GM23248 (cell line): ENCODE measurements at regions not wholly inside any gene's neighbourhood (a gene's known extent, or its start where the extent isn't known, plus 50 kb on each side); places are given as distances from the start of the nearest gene placed in this dataset.
A peak's percentile ranks its signal among the peaks of the same experiment; 100 is the strongest.

Experiments
- DNase-seq: peaks from one replicate; pipeline ENCODE4 v3.0.0-alpha.2; 2015
- H2AFZ ChIP-seq: fragments of 200-600 bp; sonication (generic); 2 replicates; pipeline ENCODE4 v1.6.1; 2016; ENCODE audit warnings: antibody characterized with exemption
- H3F3A ChIP-seq: fragments of 200-600 bp; sonication (generic); 2 replicates; pipeline ENCODE4 v1.6.1; 2016; ENCODE audit warnings: mild to moderate bottlenecking, antibody characterized with exemption, mixed run types; ENCODE audit not compliant: insufficient read depth
- H3K27ac ChIP-seq: fragments of 200-600 bp; sonication (generic); 2 replicates; pipeline ENCODE4 v1.5.1; 2016; ENCODE audit warnings: mild to moderate bottlenecking
- H3K27me3 ChIP-seq: fragments of 200-600 bp; sonication (generic); replicated peaks from 2 replicates; pipeline ENCODE4 v1.6.1; 2016; ENCODE audit warnings: mild to moderate bottlenecking; ENCODE audit not compliant: insufficient read depth
- H3K36me3 ChIP-seq: fragments of 200-600 bp; sonication (generic); 2 replicates; pipeline ENCODE4 v1.6.1; 2016; ENCODE audit warnings: low read depth, mild to moderate bottlenecking
- H3K4me1 ChIP-seq: fragments of 200-600 bp; sonication (generic); 2 replicates; pipeline ENCODE4 v1.6.1; 2016; ENCODE audit warnings: mild to moderate bottlenecking; ENCODE audit not compliant: insufficient read depth
- H3K4me2 ChIP-seq: fragments of 200-600 bp; sonication (generic); one replicate; pipeline ENCODE4 v1.6.1; 2016; ENCODE audit warnings: mild to moderate bottlenecking; ENCODE audit not compliant: unreplicated experiment
- H3K4me3 ChIP-seq: fragments of 200-600 bp; sonication (generic); 2 replicates; pipeline ENCODE4 v1.5.1; 2016; ENCODE audit warnings: mild to moderate bottlenecking
- H3K79me2 ChIP-seq: fragments of 200-600 bp; sonication (generic); 2 replicates; pipeline ENCODE4 v1.6.1; 2016; ENCODE audit warnings: mild to moderate bottlenecking; ENCODE audit not compliant: insufficient read depth
- H3K9ac ChIP-seq: fragments of 200-600 bp; sonication (generic); 2 replicates; pipeline ENCODE4 v1.6.1; 2016; ENCODE audit warnings: mild to moderate bottlenecking
- H3K9me2 ChIP-seq: fragments of 200-600 bp; sonication (generic); 2 replicates; pipeline ENCODE4 v1.6.1; 2016; ENCODE audit warnings: mixed run types, mild to moderate bottlenecking, moderate library complexity; ENCODE audit not compliant: insufficient read depth
- H3K9me3 ChIP-seq: fragments of 200-600 bp; sonication (generic); one replicate; pipeline ENCODE4 v1.6.1; 2017; ENCODE audit warnings: low read depth
- H4K20me1 ChIP-seq: fragments of 200-600 bp; sonication (generic); 2 replicates; pipeline ENCODE4 v1.6.0; 2016; ENCODE audit not compliant: insufficient read depth
- EZH2 ChIP-seq: fragments of 200-600 bp; sonication (generic); IDR thresholded peaks from 2 replicates; pipeline ENCODE4 v1.6.1; 2018; ENCODE audit warnings: antibody characterized with exemption, mild to moderate bottlenecking; ENCODE audit not compliant: insufficient read depth, poor library complexity, severe bottlenecking
- EZH2phosphoT487 ChIP-seq: fragments of 200-600 bp; sonication (generic); IDR thresholded peaks from 2 replicates; pipeline ENCODE4 v1.6.1; 2018; ENCODE audit warnings: antibody characterized with exemption, moderate library complexity, mild to moderate bottlenecking, low read depth; ENCODE audit not compliant: insufficient read depth
- WGBS, 2 experiments: methylation state at CpG; one replicate each; pipeline ENCODE4 v1.1.6; 2015 to 2017; ENCODE audit warnings: low lambda C conversion rate in 2 of 2, low coverage in 1 of 2; ENCODE audit errors: missing lambda C conversion rate in 2 of 2; 5-methylcytosine and 5-hydroxymethylcytosine counted together
- in situ Hi-C: fragments of 300-500 bp; cut with MboI; formaldehyde crosslinking; loops from 2 replicates; pipeline ENCODE4 v1.15.0; 2020

GRCh38 chr9:17017931-17018491 lies 116.8 kb upstream of the CNTLN start:
- no peaks in the 10 kb centered on the region for H3K27me3 ChIP-seq
- H3K9me2 ChIP-seq = no peaks in the 10 kb centered on the region
- TF ChIP-seq EZH2phosphoT487 = no peak
- no peak for TF ChIP-seq EZH2
- no peaks in the 10 kb centered on the region for H4K20me1 ChIP-seq
- 1 to 2% methylated on average over 10 of the region's 10 CpGs for WGBS, 2 experiments
- H3K36me3 ChIP-seq = no peaks in the 10 kb centered on the region
- in situ Hi-C loops = no loop called here
- peak overlapping the region; percentile 81 for H3K4me2 ChIP-seq
- no peaks in the 10 kb centered on the region for H3K79me2 ChIP-seq
- peaks cover 33% of the 10 kb centered on the region for H3K4me1 ChIP-seq
- peaks cover 18% of the 10 kb centered on the region for H3F3A ChIP-seq
- H3K9ac ChIP-seq = peak overlapping the region; percentile 82
- peak overlapping the region; percentile 94 for H3K27ac ChIP-seq
- peak; percentile 96 for DNase-seq
- peak overlapping the region; percentile 55 for H3K4me3 ChIP-seq
- H2AFZ ChIP-seq = peak overlapping the region; percentile 81
- no peaks in the 10 kb centered on the region for H3K9me3 ChIP-seq

- H3K9me3 ChIP-seq = no peaks in the 10 kb centered on the region
- no peaks in the 10 kb centered on the region for H3K9me2 ChIP-seq
- H3K4me2 ChIP-seq = no peak overlapping the region
- H3K36me3 ChIP-seq = no peaks in the 10 kb centered on the region
- no peak overlapping the region for H3K4me3 ChIP-seq
- no peak overlapping the region for H2AFZ ChIP-seq
- no peaks in the 10 kb centered on the region for H3K79me2 ChIP-seq
- H3K27ac ChIP-seq = no peak overlapping the region
- H3K9ac ChIP-seq = no peak overlapping the region
- peaks cover 17% of the 10 kb centered on the region for H3F3A ChIP-seq
- H4K20me1 ChIP-seq = no peaks in the 10 kb centered on the region
- 89% methylated on average over 3 of the region's 3 CpGs for WGBS, 2 experiments
- H3K27me3 ChIP-seq = no peaks in the 10 kb centered on the region
- peaks cover 19% of the 10 kb centered on the region for H3K4me1 ChIP-seq
- in situ Hi-C loops = no loop called here
- TF ChIP-seq EZH2phosphoT487 = no peak
- no peak for TF ChIP-seq EZH2
- no peak for DNase-seq
Observed at GRCh38 chr9:17013891-17014290, 120.9 kb upstream of the CNTLN start.

- Histone ChIP-seq H4K20me1 (no peaks in the 10 kb centered on the region), H3K27ac (no peak overlapping the region), H3K79me2 (no peaks in the 10 kb centered on the region), H3K9ac (no peak overlapping the region), H2AFZ (no peak overlapping the region), H3K4me3 (no peak overlapping the region), H3K9me3 (no peaks in the 10 kb centered on the region), H3K36me3 (no peaks in the 10 kb centered on the region), H3K4me2 (no peak overlapping the region), H3K27me3 (no peaks in the 10 kb centered on the region), H3K9me2 (no peaks in the 10 kb centered on the region), H3F3A (peaks cover 10% of the 10 kb centered on the region), H3K4me1 (peaks cover 10% of the 10 kb centered on the region)
- in situ Hi-C loops = no loop called here
- 67 to 85% methylated on average over 3 of the region's 3 CpGs for WGBS, 2 experiments
- DNase-seq = no peak
- TF ChIP-seq EZH2phosphoT487 (no peak), EZH2 (no peak)
Observed at GRCh38 chr9:17013010-17013409, 121.8 kb upstream of the CNTLN start.

GRCh38 chr9:17011880-17012279 lies 123.0 kb upstream of the CNTLN start:
- H3F3A ChIP-seq = peaks cover under 1% of the 10 kb centered on the region; the same call in 1 of the 2 replicates
- no peak for TF ChIP-seq EZH2
- no peak for TF ChIP-seq EZH2phosphoT487
- H3K27ac ChIP-seq = no peak overlapping the region
- H3K4me1 ChIP-seq = peaks cover under 1% of the 10 kb centered on the region; the same call in 1 of the 2 replicates
- DNase-seq = no peak
- no peaks in the 10 kb centered on the region for H4K20me1 ChIP-seq
- no peaks in the 10 kb centered on the region for H3K9me3 ChIP-seq
- no peaks in the 10 kb centered on the region for H3K27me3 ChIP-seq
- H3K4me3 ChIP-seq = no peak overlapping the region
- in situ Hi-C loops = no loop called here
- no peaks in the 10 kb centered on the region for H3K79me2 ChIP-seq
- no peaks in the 10 kb centered on the region for H3K36me3 ChIP-seq
- no peak overlapping the region for H3K4me2 ChIP-seq
- no peak overlapping the region for H2AFZ ChIP-seq
- H3K9me2 ChIP-seq = no peaks in the 10 kb centered on the region
- no peak overlapping the region for H3K9ac ChIP-seq

- no peaks in the 10 kb centered on the region for H3K27me3 ChIP-seq
- H3K36me3 ChIP-seq = no peaks in the 10 kb centered on the region
- H3F3A ChIP-seq = peaks cover 20% of the 10 kb centered on the region
- DNase-seq = no peak
- H3K27ac ChIP-seq = no peak overlapping the region
- in situ Hi-C loops = no loop called here
- H4K20me1 ChIP-seq = no peaks in the 10 kb centered on the region
- H3K4me2 ChIP-seq = no peak overlapping the region
- H3K9me2 ChIP-seq = no peaks in the 10 kb centered on the region
- no peak overlapping the region for H3K9ac ChIP-seq
- no peak for TF ChIP-seq EZH2
- TF ChIP-seq EZH2phosphoT487 = no peak
- no peaks in the 10 kb centered on the region for H3K79me2 ChIP-seq
- no peak overlapping the region for H2AFZ ChIP-seq
- H3K4me3 ChIP-seq = no peak overlapping the region
- 84 to 95% methylated on average over 2 of the region's 2 CpGs for WGBS, 2 experiments
- H3K9me3 ChIP-seq = no peaks in the 10 kb centered on the region
- peaks cover 16% of the 10 kb centered on the region for H3K4me1 ChIP-seq
Observed at GRCh38 chr9:17009071-17009470, 125.8 kb upstream of the CNTLN start.
